ENCODE measurements at regions not wholly inside any gene's neighbourhood (a gene's known extent, or its start where the extent isn't known, plus 50 kb on each side); places are given as distances from the start of the nearest gene placed in this dataset.
"Not testable (repeated sequence)": the region's sequence is repeated elsewhere in the genome, so short reads cannot be mapped to it uniquely, and the experiment has no call there.

DNA sequence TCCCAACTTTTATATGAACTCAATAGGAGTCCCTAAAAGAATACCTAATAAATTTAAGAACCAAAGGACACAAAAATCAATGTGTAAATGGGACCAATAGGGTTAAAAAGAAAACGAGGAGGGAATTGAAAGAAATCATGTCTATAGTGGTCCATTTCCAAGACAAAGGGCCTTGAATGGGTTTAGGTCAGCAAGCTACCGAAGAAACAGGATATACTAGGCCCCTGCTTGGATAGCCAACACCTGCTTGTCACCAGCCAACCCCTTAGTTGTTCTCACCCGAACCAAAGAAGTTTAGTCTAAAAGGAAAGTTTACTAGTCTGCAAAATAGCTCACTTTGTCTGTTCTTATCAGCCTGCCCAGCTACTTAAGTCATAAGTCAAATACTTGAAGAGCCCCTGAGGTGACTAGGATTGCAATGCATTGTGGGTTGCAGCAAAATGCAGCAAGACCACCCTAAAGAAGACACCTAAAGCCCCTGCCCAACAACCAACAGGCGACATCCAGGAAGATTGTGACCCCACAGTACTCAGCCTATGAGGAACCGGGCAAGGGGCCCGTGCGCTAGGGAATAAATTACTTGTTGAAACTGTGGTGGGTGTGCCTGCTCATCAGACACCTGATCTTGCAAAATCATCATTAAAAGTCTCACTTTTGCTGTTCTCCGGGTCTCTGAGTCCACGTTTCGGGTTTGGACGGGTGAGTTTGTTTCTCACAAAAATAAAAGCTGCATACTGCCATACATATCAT, 183.9 kb upstream of the PPP1R26 start:
- DNase-seq (ENCODE audit: low spot score): no peak

DNA sequence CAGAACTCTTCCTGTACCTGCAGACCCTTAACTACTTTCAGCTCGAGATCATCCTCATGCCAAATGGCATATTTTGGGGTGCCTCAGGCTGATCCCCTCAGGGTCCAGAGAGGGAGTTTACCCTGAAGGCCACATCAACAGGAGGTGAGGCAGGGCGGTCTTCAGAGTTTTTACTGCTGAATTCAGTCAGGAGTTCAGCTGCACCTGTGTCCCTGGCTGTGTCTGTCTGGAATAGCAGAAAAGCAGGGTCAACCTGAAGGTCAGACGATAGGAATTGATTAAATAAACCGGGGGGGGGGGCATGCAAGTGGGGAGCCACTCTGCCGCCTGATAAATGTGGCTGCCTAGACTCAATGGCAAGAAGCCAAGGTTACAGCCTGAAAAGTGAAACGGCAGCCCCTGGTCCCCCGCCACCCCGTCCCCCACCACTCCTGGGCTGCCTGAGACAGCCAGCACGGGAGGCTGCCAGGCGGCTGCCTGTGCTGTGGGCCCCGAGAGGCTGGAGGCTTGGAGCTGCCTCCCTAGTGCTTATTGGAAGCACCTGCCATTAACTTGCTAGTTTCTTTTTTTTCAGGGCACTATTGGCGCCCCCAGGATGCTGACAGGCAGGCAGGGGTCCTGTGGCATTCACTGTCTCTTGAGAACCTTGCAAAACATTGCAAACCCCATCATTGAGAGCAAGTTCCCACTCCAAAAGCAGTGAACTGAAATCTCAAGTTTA, 182.7 kb upstream of the PPP1R26 start:
- DNase-seq (ENCODE audit: low spot score): no peak

DNA sequence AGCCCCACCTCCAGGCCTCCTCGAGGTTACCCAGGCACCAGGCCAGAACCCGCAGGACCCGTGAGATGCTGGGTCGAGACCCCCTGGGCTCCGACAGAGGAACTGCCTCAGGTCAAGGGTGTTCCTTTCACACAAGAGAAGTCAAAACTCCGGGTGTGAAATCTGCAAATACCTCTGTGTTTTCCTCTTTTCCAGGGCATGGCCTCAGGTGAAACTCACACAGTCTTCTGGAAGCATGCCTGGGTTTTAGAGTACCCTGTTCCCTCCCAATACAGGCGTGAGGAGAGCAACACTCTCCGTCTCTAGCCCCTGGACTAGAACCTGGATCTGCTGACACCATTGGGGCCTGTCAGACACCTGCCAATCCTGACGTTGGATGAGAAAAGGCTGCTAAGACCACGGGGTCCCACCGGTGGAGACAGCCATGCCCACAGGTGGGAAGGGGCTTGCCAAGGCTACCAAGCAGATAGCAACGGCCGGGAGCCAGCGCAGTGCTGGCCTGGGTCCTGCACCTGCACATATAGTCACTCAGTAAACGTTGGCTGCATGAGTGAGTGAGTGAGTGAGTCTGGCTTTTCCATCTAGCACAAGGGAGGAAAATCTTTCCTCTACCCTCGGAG, 182.0 kb upstream of the PPP1R26 start:
- DNase-seq (ENCODE audit: low spot score): no peak

DNA sequence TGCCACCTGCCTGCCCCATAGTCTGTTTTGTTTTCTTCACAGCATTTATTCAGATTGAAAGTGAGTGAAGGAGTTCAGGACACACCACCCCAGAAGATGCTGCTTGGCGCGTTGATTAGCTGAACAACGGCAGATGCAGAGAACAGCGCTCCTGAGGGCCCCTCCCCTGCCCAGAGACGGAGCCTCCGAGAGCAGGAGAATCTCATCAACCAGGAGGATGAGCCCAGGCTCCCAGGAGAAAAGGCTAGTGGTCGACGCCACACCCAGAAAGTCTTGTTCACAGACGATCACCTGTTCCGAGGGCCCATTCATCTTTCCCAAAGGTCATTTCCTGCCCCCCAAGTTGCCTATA, 180.4 kb upstream of the PPP1R26 start:
- DNase-seq (ENCODE audit: low spot score): no peak

DNA sequence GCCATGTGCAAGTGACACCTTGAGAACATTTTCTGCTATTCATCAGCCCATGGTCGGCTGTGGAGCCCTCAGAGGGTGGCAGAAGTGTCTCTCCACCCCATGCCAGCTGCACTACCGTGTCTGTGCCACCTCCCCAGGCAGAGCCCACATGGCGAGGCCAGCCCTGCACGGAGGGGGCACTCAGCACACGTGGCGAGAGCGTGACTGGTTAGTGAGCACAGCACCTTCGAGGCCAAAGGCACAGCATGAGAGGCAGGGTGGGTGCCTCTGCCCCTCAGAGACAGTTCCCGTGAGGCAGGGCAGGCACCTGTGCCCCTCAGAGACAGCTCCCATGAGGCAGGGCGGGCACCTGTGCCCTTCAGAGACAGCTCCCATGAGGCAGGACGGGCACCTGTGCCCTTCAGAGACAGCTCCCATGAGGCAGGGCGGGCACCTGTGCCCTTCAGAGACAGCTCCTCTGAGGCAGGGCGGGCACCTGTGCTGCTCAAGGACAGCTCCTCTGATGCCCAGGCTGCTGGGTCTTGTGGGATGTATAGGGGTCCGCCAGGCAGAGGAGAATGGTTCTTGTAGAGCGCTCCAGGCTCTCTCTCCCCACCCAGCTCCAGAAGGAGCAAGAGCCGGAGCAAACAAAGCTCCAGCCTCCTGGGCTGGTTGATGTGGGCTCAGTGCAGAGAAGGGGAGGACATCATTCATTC, 179.8 kb upstream of the PPP1R26 start:
- DNase-seq (ENCODE audit: low spot score): no peak

DNA sequence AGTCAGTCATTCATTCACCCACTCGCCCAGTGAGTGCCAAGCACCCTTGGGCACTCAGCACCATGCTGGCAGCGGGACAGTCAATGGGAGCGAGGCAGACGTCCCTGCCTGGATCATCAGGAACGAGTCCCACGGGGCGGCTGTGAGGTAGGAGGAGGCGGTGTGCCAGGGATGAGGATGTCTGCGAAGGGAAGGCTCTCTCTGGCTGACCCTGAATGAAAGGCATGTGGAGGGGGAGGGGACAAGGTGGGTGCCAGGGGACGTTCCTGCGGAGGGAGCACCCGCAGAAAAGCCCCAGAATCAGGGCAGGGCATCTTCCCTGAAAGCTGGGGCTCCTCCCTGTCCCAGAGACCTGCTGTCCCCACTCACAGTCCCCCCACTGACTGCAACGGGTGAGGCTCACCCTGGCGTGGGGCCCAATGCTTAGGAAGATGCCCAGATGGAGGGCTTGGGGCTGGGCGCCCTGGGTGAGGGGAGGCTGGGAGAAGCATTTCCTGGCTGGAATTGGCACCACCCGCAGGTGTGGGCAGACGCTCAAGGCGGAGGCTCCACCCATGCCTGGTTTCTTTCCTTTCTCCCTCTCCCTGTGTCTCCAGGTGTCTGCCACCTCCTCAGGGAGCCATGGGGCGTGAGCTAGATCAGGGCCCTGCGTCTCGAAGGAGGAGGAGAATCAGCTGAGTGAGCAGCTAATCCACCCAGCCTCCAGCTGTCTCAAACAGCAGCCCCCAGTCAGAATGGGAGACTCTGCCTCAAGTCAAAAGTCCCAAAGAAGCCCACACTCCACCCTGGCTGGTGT, 179.0 kb upstream of the PPP1R26 start:
- DNase-seq (ENCODE audit: low spot score): no peak

DNA sequence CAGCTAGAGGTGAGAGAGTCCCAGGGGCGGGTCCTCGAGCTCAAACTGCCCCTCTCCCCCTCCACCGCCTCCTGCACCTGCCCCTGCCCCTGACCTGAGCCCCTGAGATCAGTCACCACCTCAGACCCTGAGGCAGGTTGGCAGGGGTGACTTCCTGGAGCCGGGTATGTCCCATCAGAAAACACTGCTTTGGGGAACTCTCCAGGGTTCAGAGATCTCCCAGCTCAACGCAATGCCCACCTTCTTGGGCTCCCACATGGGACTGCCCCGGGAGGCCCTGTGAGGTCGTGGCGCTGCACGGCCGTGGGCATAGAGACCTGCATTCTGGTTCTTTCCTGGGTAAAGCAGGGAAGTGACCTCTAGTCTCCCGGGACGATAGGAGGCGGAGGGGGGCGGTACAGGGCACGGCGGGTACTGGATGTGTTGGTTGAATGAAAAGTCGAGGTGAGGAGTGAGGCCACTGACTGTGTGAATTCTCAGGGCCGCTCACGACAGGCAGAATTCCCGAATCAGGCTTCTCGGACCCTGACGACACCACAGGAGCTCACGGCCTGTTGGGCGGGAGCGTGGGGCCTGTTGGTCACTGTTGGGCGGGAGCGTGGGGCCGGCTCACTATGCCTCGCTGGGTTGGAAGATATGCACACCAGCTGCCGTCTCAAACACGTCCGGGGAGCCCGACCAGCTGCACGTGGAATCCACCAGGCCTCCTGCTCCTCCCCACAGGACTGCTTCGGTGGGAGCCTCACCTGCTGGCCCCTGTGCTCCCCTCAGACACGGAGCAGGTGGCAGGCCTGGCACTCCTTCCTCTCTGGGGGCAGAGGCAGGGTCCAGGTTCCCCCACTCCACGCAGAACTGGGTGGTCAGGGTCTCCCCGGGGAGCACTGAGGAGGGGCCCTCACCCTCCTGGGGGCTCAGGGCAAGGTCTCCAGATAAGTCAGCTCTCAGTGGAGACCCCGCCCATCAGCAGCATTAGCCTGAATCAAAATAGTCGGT, 178.0 kb upstream of the PPP1R26 start:
- DNase-seq (ENCODE audit: low spot score): no peak

DNA sequence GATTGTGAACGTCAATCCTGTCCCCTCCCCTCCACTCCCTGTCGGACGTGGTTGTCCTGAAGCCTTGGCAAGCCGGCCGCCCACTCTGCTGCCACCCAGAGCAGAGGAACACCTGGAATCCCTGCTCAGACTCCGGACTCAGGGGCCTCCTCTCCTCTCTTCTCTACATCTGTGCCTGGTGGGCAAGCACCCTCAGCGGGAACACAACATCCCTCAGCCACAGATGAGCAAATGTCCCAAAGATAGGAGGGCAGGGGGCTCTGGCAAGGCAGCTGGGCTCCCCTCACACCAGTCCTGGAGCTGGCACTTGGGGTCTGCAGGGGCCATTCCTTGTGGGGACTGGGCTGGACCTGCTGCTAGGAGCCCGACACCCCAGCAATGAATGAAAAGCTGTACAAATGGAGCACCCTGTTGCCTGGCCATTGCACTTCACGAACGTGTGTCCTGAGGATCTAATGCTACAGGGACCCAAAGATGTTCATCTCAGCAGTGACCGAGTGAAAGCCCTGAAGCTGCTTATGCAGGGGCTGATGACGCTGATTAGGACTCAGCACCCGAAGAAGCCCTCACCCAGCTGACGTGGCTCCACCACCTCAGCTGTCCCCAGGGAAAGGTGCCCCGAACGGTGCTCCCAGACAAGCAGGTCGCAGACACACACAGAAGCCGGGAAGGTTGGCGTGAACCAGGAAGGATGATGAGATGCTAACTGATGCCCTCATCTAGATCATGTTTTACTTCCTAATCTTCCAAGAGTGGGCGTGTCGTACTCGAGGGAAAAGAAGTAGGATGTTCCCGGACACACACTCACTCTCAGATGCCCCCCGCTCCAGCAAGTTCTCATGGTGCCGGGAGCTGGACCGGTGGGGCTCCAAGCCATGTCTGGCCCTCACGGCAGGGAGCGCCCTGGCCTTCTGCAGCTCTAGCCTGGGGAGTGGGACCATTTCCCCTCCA, 177.0 kb upstream of the PPP1R26 start:
- no peak for DNase-seq (ENCODE audit: low spot score)

DNA sequence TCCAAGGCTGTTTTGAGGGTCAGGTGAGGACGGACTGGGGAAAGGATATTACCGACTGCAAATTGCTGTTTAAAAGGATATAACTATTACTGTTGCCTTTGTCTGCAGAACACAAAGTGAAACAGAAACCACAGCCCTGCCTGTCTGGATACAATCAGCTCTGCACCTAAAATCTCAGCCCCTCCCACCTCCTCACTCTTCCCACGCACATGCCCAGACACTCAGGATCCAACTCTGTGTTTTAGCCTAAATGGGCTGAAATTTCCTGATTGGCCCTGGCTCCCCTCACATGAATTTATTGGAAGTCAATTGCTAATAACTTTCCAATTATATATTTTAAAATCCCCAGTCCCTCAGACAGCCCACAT, 176.3 kb upstream of the PPP1R26 start:
- no peak for DNase-seq (ENCODE audit: low spot score)

DNA sequence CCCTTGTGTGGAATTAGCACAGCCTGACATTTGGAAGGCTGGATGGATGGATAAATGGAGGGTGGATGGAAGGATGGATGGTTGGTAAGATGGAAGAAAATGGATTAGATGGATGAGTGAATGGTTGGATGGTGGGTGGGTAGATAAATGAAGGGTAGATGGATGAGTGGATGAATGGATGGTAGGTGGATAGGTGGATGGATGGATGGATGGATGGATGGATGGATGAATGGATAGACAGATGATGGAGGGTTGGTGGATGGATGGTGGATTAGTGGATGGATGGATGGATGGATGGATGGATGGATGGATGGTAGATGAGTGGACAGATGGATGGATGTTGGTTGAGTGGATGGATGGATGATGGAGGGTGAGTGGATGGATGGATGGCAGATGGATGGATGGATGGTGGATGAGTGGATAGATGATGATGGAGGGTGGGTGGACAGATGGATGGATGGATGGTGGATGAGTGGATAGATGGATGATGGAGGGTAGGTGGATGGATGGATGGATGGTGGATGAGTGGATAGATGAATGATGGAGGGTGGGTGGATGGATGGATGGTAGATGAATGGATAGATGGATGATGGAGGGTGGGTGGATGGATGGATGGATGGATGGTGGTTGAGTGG, 175.6 kb upstream of the PPP1R26 start:
- no peak for DNase-seq (ENCODE audit: low spot score)

DNA sequence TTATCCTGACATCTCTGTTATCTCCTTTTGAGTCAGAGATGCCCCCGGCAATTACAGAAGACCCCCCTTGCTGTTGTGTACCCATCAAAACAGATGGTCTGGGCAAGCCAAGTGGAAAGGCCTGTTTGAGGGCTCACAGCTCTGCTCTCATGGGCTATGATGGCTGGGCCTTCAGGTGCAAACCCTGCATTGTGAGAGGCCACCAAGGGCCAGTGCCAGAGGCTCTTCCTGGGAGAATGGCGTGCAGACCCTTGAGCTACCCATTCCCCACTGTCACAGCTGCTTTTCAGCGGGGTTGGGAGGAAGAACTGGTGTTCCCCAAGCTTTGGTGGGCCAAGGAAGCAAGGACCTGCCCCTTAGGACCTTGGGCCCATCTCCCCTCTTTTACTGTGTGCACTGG, 174.7 kb upstream of the PPP1R26 start:
- DNase-seq (ENCODE audit: low spot score): no peak

DNA sequence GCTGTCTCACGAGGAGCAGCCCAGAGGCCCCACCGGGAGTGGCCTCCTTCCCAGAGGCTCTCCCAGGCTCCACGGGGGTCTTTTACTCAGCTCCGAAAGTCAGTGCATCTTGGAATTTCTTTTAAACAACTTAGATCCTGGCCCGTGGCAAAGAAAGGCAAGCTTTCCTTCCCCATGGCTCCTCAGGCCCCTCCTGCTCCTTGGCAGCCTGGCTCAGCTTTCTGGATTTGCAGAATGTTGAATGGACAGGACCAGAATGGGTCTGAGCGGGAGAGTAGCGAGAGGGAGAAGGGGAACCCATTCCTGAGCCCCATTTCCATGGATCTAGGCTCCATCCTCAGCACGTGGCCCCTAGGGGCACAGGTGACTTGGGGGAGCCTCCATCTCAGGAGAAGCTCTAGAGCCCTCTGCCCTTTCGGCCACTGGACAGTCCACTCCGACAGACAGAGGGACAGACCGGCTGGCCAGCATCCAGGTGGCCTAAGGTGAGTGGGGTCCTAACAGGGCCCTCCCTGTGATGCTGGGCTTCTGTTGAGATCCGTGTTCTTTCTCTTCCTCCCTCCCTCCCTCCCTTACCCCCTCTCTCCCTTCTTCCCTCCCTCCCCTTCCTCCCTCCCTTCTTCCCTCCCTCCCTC, 173.9 kb upstream of the PPP1R26 start:
- DNase-seq (ENCODE audit: low spot score): no peak

DNA sequence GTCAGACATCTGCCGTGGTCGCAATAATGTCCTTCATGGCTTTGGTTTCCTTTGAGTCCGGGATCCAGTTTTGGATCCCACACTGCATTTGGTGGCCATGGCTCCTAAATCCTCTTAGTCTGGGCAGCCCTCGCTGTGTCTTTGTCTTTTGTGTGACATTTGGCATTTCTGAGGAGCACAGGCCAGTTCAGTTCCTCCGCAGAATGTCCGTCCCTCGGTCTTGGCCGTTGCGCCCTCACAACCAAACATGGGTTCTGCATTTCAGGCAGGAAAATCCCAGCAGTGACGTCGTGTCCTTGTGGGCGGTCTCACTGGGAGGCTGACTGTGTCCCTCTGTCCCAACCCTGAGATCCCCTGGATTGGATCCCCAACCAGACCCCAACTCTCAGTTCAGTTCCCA, 172.9 kb upstream of the PPP1R26 start:
- DNase-seq (ENCODE audit: low spot score): no peak

DNA sequence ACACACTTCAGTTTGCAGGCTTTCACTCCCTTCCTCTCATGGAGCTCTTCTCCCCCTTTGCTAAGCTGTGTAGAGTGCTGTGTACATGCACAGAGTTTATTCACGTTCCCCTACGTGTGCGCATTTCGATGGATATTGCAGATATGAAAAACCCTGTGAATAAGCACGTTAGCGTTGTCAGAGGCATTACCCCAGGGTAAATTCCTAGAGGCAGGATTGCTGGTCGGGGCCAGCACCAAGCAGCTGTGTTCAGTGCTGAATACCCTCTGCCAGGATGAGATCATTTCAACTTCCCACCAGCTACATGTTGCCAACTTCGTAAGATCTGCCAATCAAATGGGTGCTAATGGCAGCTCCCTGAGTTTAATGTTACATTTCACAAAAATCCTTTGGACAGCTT, 172.3 kb upstream of the PPP1R26 start:
- peak; percentile 38 for DNase-seq (ENCODE audit: low spot score)

DNA sequence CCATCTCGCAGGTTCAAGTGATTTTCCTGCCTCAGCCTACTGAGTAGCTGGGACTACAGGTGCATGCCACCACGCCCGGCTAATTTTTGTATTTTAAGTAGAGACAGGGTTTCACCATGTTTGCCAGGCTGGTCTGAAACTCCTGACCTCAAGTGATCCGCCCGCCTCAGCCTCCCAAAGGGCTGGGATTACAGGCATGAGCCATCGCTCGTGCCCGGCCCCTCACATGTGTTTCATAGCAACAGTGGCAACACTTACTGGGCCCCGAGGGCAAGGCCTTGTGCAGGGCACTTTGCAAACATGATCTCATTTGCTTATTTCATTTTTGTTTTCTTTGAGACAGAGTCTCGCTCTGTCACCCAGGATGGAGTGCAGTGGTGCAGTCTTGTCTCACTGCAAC, 171.7 kb upstream of the PPP1R26 start:
- DNase-seq (ENCODE audit: low spot score): not testable (repeated sequence)

DNA sequence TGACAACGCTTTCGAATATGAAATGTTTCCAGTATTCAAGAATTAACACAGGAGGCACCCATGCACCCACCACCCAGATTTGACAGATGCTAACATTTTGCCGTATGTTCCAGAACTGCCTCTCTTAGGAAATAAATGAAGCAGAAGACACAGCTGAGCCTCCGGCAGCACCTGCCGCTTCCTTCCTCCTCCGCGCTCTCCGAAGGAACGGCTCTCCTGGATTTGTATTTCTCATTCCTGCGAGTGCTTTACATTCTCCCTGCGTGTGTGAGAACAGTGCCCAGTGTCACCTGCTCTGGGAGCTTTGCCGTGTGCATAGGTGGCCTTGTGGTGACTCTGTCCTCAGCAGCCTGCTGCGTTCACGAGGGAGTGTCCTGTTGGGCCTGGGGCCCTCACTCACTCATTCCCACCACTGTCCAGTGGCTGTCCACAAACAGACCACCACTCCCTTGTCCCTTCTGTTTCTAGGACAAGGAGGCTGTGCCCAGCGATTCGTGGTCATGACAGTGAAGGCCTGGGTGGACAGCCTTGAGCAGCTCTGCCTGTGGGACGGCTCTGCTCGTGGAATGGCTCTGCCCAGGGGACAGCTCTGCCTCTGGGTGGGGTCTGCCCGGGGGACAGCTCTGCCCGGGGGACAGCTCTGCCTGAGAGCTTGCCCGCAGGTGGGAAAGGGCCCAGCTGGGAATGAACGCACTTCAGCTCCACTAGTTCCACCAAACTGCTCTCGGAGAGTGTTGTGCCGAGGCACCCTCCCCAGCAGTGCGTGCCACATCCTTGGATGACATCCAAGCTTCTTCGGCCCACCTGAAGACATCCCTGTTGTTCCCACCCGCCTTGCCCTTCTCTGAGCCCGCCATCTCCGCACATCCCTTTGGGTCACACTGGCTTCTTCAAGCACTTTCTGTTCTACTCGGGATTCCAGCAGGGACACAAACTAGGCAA, 170.5 kb upstream of the PPP1R26 start:
- DNase-seq (ENCODE audit: low spot score): no peak

DNA sequence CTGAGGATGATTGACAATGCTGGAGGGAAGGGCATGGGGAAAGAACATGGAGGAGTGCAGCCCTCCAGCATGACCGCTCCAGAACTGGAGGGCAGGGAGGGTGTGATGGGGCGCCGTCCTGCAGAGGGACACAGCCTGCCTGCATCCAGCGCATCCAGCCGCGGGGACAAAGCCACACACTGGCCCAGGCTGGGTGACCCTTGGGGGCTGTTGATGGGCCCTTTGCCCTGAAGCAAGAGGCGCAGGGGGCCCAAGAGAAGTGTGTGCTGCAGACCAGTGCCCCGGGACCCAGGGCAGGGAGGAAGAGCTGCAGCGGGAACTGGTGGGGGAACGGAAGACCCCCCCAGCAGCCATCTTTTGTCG, 169.8 kb upstream of the PPP1R26 start:
- DNase-seq (ENCODE audit: low spot score): no peak

DNA sequence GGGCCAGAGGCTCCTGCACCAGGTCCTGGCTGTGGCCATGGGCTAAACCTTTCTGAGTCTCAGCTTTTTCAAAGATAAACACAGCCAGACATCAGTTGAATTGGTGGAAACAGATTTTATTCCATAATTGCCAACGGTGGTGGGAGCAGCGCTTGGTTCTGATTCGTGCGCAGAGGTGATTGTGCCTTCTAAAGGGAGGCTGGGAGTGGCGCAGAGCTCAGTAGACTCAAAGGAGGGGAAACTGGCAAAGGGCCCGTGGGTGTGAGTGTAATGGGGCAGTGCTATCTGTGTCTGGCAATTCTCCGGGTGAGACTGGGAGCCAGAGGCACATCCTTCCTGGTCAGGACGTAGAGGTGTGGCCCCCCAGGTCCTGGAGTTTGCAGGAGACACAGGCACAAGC, 169.4 kb upstream of the PPP1R26 start:
- no peak for DNase-seq (ENCODE audit: low spot score)

Measured in Ammon's horn (tissue), 1 donor.